Cardiac fibroblast (primary cell): ENCODE measurements at regions not wholly inside any gene's neighbourhood (a gene's known extent, or its start where the extent isn't known, plus 50 kb on each side); places are given as distances from the start of the nearest gene placed in this dataset.

Source experiments
- DNase-seq, 2 donors: peaks; one replicate each; pipeline versions ENCODE4 v3.0.0 to v3.0.0-alpha.2; 2010; ENCODE audit warnings: low read depth in 2 of 2
- H3K4me3 ChIP-seq, 2 donors: replicated peaks in 1 of 2; 1 replicate in 1 of 2; 2 replicates in 1 of 2; pipeline ENCODE4 v1.5.1; 2011; ENCODE audit warnings: low read depth in 2 of 2, low read length in 2 of 2, mild to moderate bottlenecking in 2 of 2, moderate library complexity in 1 of 2
- TF ChIP-seq, protein P1 (sequence below): IDR thresholded peaks from one replicate; pipeline ENCODE4 v1.5.1; 2011; ENCODE audit warnings: low read depth, mild to moderate bottlenecking, low read length, inconsistent platforms

DNA sequence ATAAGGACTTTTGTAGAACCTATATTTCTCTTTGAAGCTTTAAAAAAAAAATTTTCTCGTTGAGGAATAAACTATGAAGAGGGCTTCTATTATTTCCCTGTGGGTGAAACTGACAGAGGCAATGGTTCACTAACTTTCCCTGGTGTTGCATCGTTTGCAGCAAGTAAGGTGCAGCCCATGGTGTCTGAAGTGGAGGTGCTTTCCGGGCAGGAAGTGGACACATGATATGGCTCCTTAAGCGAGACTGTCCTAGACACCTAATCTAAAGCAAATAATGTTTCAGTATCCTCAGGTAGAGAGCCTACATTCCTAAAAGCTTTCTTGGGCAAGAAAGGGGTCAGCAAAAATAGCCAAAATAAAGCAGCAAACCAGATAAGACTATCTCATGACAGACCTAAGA is 437.6 kb upstream of the ARGLU1 start:
- DNase-seq: no peak
- TF ChIP-seq, protein P1, sequence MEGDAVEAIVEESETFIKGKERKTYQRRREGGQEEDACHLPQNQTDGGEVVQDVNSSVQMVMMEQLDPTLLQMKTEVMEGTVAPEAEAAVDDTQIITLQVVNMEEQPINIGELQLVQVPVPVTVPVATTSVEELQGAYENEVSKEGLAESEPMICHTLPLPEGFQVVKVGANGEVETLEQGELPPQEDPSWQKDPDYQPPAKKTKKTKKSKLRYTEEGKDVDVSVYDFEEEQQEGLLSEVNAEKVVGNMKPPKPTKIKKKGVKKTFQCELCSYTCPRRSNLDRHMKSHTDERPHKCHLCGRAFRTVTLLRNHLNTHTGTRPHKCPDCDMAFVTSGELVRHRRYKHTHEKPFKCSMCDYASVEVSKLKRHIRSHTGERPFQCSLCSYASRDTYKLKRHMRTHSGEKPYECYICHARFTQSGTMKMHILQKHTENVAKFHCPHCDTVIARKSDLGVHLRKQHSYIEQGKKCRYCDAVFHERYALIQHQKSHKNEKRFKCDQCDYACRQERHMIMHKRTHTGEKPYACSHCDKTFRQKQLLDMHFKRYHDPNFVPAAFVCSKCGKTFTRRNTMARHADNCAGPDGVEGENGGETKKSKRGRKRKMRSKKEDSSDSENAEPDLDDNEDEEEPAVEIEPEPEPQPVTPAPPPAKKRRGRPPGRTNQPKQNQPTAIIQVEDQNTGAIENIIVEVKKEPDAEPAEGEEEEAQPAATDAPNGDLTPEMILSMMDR: no peak
- H3K4me3 ChIP-seq: no peak overlapping the region

DNA sequence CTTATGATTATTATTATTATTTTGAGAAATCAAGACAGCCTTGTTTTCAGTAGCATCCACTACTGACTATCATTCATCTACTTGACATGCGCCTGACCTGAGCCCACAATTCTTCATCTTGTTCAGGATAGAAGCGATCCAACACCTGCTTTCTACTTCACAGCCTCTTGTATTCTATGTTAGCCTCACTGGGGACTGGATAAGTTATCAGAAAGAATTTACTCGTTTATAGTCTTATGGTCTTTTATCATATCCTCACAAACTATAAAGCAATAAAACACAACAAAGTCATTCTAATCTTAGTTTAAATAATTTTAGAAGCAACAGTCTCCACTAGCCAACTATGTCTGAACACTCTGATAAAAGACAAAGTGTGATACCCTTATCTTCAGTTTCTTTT is 436.0 kb upstream of the ARGLU1 start:
- H3K4me3 ChIP-seq: no peak overlapping the region
- no peak for DNase-seq
- TF ChIP-seq, protein P1: no peak

DNA sequence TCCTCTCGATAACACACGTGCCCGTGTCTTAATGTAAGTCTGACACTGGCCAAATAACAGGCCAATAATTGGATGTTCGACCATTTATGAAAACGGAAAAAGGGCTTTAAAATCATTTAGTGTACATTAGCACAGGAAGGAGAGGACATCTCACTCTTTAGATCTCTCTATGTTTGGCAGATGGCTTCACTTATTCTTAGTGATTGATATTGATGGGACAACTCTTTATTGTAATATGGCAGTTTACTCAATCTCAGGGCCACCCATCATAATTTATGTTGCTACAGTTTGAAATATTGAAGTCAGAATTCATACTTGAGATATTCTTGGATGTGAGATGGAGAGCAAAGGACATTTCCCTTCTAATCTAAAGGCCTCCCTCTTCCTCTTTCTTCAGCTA is 430.7 kb upstream of the ARGLU1 start:
- no peak for DNase-seq
- no peak overlapping the region for H3K4me3 ChIP-seq
- TF ChIP-seq, protein P1: no peak

DNA sequence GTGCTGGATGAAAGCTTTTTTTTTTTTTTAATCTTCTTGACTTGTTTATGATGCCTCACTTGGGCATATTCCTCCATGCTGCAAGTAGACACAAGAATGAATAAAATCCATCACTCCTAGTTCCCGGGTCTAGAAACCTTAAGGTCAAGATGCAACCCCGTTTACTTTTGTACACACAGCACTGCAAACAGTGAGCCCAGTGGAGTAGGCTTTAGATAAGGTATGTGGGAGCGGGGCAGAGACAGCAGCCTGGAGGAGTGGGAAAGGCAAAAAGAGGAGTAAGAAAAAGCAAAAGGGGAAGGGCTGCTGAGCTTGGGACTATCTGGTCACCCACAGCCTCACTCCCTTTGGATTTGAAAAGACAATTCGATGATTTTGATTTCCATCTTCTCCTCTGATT is 429.8 kb upstream of the ARGLU1 start:
- no peak for DNase-seq
- no peak overlapping the region for H3K4me3 ChIP-seq
- TF ChIP-seq, protein P1: no peak

DNA sequence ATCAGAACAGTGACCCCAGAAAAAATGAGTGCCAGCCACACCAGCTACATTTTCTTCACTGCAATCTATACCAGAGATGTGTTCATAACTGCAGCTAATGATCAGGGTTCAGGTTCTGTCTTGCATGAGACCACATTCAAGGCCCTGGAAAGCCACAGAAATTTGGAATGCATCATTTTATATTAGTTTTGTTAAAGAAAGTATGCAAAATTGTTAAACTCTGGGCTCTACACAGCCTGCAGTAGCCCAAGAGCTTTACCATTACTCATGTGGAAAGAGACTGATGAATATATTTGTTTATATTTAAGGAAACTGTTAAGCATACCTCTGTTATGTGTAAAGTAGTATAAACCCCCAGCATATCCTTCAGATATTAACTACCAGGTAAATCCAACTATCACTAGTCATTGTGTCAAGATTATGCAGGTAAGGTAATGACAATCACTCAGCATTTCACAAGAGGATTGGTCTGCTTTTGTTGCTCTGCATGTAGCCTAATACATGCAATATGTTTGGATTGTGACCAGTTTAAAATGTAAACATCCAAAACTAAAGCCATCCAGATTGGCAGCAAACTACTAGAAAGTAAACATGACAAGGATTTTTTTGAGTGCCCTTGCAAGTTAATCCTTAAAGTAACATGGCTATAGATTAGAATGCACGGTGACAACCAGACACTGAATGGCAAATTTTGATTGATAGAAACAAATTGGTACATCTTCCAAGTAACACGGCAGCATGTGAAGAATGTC is 429.1 kb upstream of the ARGLU1 start:
- no peak overlapping the region for H3K4me3 ChIP-seq
- TF ChIP-seq, protein P1: no peak
- DNase-seq: no peak

DNA sequence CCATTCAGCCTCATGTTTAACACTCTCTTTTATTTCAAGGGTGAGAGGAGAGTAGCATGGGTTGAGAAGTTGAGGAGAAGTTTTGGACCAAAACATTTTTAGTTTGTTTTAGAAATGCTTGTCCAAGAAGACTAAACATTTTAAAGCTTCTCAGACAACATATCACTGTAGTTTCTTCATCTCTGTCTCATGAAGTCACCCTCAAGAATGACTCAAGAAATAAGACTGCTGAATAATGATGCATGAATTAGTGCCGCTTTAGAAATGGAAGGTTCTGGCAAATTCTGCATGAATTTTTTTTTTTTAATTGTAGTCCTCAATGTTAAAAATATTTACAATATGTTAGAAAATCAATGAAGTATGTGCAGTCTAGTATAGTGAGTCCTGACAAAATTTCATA is 422.7 kb upstream of the ARGLU1 start:
- TF ChIP-seq, protein P1: no peak
- DNase-seq: no peak
- no peak overlapping the region for H3K4me3 ChIP-seq

DNA sequence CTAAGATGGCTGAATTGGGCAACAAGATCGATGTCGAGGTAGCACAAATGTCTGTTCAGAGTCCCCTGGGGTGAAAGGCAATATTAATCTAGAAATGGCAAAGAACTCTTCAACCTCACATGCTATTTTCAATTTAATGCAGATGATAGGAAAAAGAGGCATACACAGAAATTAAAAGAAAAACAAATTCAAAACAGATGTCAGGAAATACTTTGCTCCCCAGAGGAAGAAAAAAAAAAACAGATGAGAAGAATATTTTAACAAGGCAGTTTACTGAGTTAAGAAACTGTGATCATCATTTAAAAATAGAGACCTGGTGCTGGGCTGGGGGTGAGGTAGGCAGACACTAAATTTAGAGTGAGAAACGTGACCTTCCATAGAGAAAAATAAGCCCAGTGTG is 421.9 kb upstream of the ARGLU1 start:
- H3K4me3 ChIP-seq: no peak overlapping the region
- TF ChIP-seq, protein P1: no peak
- no peak for DNase-seq
